GM13977 (cell line): ENCODE measurements at regions not wholly inside any gene's neighbourhood (a gene's known extent, or its start where the extent isn't known, plus 50 kb on each side); places are given as distances from the start of the nearest gene placed in this dataset.

Source experiments
- DNase-seq: peaks from one replicate; pipeline ENCODE4 v3.0.0; 2012; ENCODE audit warnings: low spot score
- in situ Hi-C: fragments of 300-500 bp; cut with MboI; formaldehyde crosslinking; loops from one replicate; pipeline ENCODE4 v1.12.0; 2022; ENCODE audit warnings: low sequenced_read_pairs, low pct_unique_long_range_greater_than_20kb, mixed read lengths, inconsistent platforms; ENCODE audit not compliant: unreplicated experiment
- TF ChIP-seq, protein P1 (sequence below): IDR thresholded peaks from 2 replicates; pipeline ENCODE4 v1.5.1; 2012; ENCODE audit warnings: mild to moderate bottlenecking, control low read depth; ENCODE audit not compliant: insufficient read depth; ENCODE audit errors: extremely low read depth, missing control alignments

DNA sequence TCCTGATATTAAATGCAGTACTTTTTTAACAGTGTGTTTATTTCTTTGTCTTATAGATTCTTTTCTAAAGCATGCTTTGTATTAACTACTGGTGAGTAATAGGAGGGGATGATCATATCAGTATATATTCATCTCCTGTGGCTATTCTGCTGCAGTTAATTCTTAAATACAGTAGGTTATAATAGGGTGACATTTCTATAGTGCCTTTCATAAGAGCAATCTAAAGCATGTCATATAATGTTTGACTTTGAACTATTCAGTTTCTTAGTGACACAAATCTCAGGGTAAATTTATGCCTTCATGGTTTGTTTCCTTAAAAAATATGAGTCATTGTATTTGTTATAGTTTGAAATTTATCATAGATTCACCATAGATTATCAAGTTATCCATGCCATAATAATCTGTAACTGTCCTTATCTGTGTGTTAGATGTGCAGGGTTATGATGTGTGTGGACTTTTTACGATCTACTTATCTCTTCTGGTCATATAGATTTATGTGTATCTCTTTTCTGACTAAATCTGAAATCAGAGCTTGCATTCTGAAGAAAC is 1019.5 kb downstream of the NR2F1-AS1 start:
- no peak for DNase-seq
- TF ChIP-seq, protein P1, sequence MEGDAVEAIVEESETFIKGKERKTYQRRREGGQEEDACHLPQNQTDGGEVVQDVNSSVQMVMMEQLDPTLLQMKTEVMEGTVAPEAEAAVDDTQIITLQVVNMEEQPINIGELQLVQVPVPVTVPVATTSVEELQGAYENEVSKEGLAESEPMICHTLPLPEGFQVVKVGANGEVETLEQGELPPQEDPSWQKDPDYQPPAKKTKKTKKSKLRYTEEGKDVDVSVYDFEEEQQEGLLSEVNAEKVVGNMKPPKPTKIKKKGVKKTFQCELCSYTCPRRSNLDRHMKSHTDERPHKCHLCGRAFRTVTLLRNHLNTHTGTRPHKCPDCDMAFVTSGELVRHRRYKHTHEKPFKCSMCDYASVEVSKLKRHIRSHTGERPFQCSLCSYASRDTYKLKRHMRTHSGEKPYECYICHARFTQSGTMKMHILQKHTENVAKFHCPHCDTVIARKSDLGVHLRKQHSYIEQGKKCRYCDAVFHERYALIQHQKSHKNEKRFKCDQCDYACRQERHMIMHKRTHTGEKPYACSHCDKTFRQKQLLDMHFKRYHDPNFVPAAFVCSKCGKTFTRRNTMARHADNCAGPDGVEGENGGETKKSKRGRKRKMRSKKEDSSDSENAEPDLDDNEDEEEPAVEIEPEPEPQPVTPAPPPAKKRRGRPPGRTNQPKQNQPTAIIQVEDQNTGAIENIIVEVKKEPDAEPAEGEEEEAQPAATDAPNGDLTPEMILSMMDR: no peak
- in situ Hi-C loops: no loop called here

DNA sequence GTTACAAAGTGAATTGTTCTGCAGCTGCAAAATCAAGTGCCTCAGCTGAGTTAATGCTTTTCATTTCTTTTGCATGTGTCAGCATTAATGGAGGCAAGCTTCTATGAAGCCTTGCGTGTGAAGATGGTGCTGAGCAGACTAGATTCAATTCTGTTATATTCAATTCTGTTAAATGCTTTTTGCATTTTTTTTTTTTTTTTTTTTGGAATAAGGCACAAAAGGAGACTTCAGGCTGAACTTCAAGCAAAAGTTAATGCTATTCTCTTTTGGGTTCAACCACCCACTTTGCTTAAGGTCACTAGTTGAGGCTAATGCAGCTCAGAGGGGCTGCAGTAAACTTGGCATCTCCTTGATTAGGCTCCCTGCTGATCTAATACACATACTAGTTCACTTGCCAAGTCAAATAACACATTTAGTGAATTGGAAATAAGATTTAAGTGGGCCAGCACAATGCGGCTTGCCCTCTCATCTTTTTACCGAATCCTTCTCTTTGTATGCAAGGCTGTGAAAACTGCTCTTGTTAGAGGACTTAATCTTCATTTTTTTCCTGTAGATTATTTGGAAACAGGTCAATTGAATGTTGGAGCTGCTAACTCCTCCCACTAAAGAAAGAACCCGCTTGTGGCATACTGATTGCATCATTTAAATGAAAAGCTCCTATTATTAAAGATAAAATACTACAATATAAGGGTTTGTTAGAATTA is 1020.2 kb downstream of the NR2F1-AS1 start:
- in situ Hi-C loops: no loop called here
- DNase-seq: no peak

DNA sequence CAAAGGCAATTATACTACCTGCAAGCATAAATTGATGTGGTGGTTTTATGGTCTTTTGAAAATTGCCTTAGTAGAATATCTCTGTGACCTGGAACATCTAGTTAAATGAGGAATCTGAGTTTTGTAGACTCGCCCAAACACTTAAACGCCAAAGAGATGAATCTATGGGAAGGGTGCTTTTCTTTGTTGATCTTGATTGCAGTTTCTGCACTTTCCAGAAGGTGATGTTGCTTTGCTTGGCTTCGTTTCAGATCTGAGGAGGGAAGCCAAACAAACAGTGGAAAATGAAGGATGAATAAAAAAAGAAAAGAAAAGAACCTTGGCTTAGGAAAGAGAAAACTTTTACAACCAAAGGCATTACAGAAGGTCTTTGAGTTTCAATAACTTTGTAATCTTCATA is 1021.2 kb downstream of the NR2F1-AS1 start:
- DNase-seq: no peak

More for the DNA sequence above, 1020.2 kb downstream of the NR2F1-AS1 start:
- TF ChIP-seq, protein P1: no peak

DNA sequence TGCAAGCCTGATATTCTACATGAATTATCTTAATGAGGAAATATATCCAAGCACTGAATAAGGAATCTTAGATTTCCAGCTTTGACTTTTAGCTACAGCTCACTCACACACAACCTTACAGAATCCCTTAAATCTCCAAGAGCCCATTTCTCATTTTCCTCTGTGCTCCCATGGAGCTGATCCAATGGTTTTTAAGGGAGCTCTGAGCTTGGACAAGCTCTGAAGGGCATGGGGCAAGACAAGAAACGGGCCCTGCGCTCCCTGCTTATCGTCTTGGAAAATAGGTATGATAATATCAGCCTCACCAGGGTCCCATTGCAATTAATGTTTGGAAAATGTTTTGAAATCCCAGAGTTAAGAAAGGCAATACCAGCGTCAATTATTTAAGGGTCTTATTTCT is 1021.7 kb downstream of the NR2F1-AS1 start:
- DNase-seq: no peak
- in situ Hi-C loops: no loop called here
- TF ChIP-seq, protein P1: no peak

More for the DNA sequence above, 1021.2 kb downstream of the NR2F1-AS1 start:
- TF ChIP-seq, protein P1: no peak
- in situ Hi-C loops: no loop called here

DNA sequence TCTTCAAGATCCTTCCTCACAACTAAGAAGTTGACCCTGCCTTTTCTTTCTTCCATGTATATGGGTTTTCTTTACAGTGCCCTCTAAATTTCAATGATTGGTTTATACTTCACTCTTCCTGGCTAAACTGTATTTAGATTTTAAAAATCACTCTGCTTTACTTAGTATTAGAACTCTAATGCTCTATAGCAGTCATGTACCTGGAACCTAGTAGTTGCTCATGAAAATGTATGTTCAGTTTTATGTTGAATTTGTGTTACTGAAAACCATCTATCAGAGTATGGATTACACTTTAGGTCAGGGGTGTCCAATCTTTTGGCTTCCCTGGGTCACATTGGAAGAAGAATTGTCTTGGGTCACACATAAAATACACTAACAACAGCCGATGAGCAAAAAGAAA is 1024.3 kb downstream of the NR2F1-AS1 start:
- no peak for DNase-seq
- in situ Hi-C loops: no loop called here
- TF ChIP-seq, protein P1: no peak

DNA sequence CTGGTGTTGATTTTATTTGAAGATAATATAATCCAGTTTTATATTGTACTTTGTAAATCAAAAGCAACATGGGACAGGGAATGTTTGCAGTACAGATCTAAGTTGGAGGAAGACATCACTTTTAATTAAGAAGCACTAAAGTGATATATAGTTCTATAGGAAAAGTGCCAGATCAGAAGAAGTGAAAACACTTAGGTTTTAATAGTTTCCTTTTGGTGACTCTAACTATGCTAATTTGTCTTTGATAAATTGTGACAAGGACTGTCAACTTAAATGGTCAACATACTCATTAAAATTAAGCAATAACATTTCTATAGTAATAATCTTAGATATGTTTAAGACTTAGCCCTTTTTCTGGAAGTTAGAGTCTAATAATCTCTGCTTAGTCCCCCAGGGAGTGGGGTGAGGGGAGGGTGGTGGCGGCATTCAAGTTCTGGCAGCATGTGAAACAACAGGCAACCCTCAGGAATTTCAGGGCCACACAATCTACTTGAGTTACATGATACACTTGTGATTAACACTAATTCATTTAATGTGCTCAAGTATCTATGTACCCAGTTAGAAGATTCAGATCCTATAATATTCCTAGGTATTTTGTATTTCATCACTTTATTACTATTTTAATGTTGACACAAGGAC is 1026.5 kb downstream of the NR2F1-AS1 start:
- no peak for DNase-seq
- TF ChIP-seq, protein P1: no peak
- in situ Hi-C loops: no loop called here
